Transverse colon (tissue), 3 donors: ENCODE measurements at regions not wholly inside any gene's neighbourhood (a gene's known extent, or its start where the extent isn't known, plus 50 kb on each side); places are given as distances from the start of the nearest gene placed in this dataset.

Source experiments
- POLR2A ChIP-seq: fragments of 450-650 bp; IDR thresholded peaks from one replicate; pipeline ENCODE4 v1.6.1; 2016; ENCODE audit warnings: antibody characterized with exemption, mild to moderate bottlenecking, moderate library complexity
- TF ChIP-seq, protein P1 (sequence below), 5 experiments: fragments of 200-600 bp in 3 of 5; fragments of 450-650 bp in 2 of 5; sonication (generic) in 3 of 5; IDR thresholded peaks; 1 replicate in 2 of 5; 2 replicates in 3 of 5; pipeline ENCODE4 v1.5.1; 2016 to 2017; ENCODE audit warnings: antibody characterized with exemption in 5 of 5, inconsistent platforms in 3 of 5, mild to moderate bottlenecking in 2 of 5, moderate library complexity in 1 of 5

GRCh38 chr6:110044622-110045021, 66.5 kb downstream of the GPR6 start:
- TF ChIP-seq POLR2A = no peak
- TF ChIP-seq, protein P1, sequence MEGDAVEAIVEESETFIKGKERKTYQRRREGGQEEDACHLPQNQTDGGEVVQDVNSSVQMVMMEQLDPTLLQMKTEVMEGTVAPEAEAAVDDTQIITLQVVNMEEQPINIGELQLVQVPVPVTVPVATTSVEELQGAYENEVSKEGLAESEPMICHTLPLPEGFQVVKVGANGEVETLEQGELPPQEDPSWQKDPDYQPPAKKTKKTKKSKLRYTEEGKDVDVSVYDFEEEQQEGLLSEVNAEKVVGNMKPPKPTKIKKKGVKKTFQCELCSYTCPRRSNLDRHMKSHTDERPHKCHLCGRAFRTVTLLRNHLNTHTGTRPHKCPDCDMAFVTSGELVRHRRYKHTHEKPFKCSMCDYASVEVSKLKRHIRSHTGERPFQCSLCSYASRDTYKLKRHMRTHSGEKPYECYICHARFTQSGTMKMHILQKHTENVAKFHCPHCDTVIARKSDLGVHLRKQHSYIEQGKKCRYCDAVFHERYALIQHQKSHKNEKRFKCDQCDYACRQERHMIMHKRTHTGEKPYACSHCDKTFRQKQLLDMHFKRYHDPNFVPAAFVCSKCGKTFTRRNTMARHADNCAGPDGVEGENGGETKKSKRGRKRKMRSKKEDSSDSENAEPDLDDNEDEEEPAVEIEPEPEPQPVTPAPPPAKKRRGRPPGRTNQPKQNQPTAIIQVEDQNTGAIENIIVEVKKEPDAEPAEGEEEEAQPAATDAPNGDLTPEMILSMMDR (IDR thresholded peaks at IDR 0.05) = no peak
